Daoy (cell line): ENCODE measurements at regions not wholly inside any gene's neighbourhood (a gene's known extent, or its start where the extent isn't known, plus 50 kb on each side); places are given as distances from the start of the nearest gene placed in this dataset.
"Not testable (repeated sequence)": the region's sequence is repeated elsewhere in the genome, so short reads cannot be mapped to it uniquely, and the experiment has no call there.

Source experiments
- DNase-seq: peaks from one replicate; pipeline ENCODE4 v3.0.0-alpha.2; 2015; ENCODE audit warnings: low read depth

DNA sequence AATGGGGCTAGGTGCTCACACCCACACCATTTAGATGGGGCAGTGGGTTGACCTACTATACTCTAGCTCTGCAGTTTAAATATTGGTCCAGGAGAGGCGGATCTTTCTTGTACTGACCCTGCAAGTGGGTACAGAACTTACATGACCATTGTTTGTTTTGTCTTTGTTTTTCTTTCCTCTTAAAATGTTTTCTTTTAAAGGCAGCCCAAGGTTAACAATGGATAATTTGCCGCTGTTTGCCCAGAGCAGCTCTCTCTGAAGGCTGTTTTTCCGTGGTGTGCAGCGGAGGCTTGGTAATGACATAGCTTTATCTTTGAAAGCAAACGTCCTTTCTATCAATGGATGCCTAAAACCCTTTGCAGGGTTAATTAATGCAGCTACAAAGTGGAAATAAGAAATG, 133.3 kb upstream of the MEX3C start:
- DNase-seq: no peak

- no peak for DNase-seq
These were observed 139.9 kb upstream of the MEX3C start for GRCh38 chr18:51337406-51337805.

- DNase-seq: no peak
These were observed 142.4 kb upstream of the MEX3C start for GRCh38 chr18:51339856-51340255.

- no peak for DNase-seq
These were observed 142.9 kb upstream of the MEX3C start for GRCh38 chr18:51340332-51340731.

GRCh38 chr18:51342815-51343214, 145.3 kb upstream of the MEX3C start:
- DNase-seq: peak; percentile 1

DNA sequence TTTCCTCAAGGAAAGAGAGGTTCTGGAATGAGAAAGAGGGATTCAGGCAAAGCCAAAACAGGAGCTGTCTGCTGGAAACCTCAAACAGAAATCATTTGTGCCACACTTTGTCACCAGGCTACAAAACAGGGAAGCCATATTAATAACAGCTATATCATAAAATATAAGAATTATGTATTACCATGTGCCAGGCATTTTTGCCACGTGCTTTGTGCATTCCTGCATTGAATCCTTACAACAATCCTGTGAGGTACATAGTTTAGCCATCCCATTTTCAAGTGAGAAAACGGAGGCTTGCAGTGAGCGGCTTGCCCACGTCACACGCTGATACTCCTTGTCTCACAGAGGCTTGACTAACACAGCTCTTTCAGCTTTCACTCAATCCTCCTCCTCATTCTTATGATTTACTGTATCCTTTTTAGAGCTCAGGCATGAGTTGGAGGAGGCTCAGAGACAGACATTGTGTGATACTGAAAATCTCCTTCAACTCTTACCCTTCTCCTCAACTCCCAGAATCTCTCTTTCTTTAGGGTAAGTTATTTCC, 148.4 kb upstream of the MEX3C start:
- DNase-seq: no peak

- DNase-seq: no peak
These were observed 148.9 kb upstream of the MEX3C start for GRCh38 chr18:51346404-51346803.

- DNase-seq: no peak
These were observed 152.6 kb upstream of the MEX3C start for GRCh38 chr18:51350081-51350480.

- DNase-seq: no peak
These were observed 158.4 kb upstream of the MEX3C start for GRCh38 chr18:51355841-51356240.

DNA sequence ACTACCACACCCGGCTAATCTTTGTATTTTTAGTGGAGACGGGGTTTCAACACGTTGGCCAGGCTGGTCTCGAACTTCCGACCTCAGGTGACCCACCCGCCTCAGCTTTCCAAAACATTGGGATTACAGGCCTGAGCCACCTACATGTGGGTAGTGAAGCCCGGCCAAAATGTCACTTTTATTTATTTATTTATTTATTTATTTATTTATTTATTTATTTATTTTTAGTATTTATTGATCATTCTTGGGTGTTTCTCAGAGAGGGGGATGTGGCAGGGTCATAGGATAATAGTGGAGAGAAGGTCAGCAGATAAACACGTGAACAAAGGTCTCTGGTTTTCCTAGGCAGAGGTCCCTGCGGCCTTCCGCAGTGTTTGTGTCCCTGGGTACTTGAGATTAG, 162.8 kb upstream of the MEX3C start:
- not testable (repeated sequence) for DNase-seq

DNA sequence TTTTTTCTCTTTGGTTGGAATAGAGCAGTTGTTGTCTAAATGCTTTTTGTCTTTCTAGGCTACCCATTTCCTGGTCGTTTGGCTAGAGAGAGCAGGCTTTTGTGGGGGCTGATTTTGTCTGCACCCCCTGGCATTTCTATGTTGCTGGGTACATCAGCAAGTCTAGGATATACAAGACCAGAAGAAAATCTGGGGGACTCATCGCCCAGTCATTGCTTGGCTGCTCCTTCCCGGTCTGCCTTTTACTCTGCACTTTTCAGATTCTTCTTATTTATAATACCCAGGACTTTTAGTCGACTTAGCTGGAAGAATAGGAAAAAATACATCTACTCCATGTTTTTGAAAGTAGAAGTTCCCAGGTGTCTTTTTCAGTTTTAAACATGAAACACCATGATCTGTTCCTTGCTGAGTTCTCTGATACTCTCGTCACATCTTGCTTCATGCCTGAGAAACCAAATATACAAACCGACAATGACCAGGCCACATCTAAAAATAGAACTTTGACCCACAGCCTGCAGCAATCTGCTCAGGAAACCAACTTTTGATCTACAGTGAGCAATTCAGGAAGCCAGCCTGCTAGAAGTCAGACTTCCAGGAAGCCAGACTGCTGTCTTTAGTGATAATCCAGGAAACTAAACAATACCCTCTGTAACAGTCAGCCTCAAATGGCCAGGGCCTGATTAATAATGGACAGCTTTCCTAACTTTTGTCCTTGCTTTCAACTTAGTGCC, 163.8 kb upstream of the MEX3C start:
- no peak for DNase-seq

DNA sequence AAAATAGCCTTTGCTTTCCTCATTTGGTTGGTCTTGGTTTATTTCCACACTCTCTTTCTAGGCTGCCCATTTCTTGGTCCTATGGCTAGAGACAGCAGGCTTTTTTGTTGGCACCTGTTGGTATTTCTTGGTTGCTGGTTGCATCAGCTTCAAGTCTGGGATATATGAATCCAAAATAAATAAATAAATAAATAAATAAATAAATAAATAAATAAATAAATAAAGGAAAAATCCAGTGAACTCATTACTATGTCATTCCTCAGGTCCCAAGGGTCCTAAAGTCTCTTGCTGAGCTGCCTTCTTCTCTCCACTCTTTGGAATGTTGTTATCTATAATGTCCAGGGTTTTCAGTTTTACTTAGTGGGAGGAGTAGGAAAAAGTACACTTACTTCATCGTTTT, 165.9 kb upstream of the MEX3C start:
- DNase-seq: no peak

DNA sequence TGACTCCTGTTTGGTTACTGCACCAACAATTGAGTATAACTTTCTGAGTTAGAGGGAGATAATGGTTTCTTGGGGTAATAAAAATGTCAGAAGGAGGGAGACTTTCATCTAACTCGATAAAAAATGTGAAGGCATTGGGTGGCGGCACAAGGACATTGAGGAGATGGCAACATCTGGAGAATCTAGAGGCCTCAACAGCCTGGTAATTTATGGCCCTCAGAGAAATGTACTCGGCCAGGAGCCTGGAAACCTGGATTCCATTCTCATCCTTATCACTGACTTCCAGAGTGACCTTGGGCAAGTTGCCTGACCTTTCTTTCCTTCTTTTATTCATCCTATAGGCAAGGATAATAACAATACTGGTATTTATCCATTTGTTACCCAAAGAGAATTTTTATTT, 173.5 kb upstream of the MEX3C start:
- no peak for DNase-seq

- DNase-seq: no peak
These were observed 174.4 kb upstream of the MEX3C start for GRCh38 chr18:51371929-51372328.

GRCh38 chr18:51382081-51382480, 184.6 kb upstream of the MEX3C start:
- no peak for DNase-seq

DNA sequence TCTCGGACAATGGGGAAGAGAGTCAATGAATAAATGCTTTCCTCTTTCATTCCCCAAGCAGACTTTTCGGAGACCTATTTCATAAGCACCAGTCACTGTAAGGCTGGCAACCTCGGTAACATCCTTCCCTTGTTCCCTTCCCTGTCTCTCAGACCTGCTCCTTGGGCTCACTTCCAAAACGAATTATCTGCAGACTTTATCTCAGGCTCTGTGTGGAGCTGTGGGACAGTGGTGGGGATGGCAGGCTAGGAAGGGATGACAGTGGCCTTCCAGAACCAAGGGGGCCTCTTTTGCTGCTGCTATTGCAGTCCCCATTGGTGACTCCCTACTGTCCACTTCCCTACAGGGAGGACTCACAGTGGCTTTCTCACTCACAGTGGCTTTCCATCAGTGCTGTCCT, 185.6 kb upstream of the MEX3C start:
- DNase-seq: no peak

DNA sequence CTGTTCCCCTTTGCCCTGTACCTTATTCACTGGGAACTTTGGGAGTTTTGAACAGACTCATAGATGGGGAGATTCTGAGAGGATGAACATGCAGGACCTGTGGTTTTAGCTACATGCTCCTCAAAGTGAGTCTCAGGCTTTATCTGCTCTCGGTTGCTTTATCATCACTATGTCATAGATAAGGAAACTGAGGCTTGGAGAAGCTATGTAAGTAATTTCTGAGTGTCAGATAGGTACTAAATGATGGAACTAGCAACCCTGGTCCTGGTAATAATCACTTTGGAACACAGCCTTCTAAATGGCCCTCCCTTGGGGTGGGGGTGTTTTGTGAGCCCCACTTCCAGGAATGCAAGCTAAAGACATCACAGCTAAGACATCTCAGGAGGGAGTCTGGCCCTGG, 186.2 kb upstream of the MEX3C start:
- no peak for DNase-seq

DNA sequence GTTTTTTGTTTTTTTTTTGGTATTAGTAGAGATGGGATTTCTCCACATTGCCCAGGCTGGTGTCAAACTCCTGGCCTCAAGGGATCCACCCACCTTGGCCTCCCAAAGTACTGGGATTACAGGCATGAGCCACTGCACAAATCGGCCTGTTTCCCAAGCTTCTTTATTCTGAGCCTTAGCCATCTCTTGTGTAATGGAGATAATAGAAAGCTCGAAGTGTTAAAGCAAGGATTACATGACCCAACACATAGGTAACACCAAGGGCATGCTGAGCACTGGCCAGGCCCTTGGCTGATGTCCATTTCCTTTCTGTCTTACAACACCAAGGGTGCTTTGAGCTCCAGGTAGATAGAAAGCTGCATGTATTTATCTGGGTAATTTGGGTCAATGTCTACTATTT, 187.8 kb upstream of the MEX3C start:
- DNase-seq: no peak

- no peak for DNase-seq
These were observed 193.2 kb upstream of the MEX3C start for GRCh38 chr18:51390702-51391101.

DNA sequence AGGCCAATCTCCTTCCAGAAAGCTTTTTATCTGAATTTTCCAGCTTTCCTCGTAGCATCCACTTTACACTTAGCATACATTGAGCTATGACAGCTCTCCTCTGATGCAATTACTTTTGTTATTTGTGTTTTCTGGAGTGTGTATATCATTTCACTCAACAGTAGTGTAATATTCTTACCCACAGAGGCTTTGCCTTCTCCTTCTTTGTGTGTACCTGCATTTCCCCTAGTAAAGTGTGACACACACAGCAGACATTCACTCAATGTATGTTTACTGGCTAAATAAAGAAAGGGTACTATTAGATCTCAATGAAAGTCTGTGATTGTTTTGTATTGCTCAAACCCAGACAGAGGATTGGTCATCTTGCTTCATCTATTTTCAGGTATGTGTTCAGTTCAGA, 193.7 kb upstream of the MEX3C start:
- DNase-seq: no peak

DNA sequence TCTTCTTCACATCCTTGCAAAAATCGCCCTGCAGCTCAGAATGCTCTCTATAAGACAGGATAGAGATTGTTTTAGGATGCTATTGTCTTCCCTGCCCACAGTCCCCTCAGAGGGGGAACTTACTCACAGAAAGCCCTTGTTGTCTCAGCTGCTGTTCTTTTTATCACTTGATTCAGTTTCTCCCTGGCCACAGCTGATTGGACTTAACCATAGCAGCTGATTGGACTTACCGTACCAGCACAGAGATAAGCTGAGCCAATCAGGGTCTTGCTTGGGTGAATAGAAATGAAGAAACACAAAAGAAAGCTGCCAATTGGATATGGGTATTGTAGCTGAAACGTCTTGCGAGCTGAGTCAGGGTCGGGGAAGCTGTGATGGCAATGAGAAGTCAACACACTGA, 194.2 kb upstream of the MEX3C start:
- DNase-seq: no peak

GRCh38 chr18:51397347-51397962, 200.0 kb upstream of the MEX3C start:
- no peak for DNase-seq

GRCh38 chr18:51398104-51398503, 200.6 kb upstream of the MEX3C start:
- DNase-seq: no peak
